Inferior parietal cortex (tissue), 1 donor: ENCODE measurements at regions not wholly inside any gene's neighbourhood (a gene's known extent, or its start where the extent isn't known, plus 50 kb on each side); places are given as distances from the start of the nearest gene placed in this dataset.

Experiments
- DNase-seq: peaks from one replicate; pipeline ENCODE4 v3.0.0-alpha.2; 2016; ENCODE audit errors: extremely low spot score

- no peak for DNase-seq
These were observed 144.3 kb upstream of the TNRC6C start for GRCh38 chr17:77814091-77814772.

DNA sequence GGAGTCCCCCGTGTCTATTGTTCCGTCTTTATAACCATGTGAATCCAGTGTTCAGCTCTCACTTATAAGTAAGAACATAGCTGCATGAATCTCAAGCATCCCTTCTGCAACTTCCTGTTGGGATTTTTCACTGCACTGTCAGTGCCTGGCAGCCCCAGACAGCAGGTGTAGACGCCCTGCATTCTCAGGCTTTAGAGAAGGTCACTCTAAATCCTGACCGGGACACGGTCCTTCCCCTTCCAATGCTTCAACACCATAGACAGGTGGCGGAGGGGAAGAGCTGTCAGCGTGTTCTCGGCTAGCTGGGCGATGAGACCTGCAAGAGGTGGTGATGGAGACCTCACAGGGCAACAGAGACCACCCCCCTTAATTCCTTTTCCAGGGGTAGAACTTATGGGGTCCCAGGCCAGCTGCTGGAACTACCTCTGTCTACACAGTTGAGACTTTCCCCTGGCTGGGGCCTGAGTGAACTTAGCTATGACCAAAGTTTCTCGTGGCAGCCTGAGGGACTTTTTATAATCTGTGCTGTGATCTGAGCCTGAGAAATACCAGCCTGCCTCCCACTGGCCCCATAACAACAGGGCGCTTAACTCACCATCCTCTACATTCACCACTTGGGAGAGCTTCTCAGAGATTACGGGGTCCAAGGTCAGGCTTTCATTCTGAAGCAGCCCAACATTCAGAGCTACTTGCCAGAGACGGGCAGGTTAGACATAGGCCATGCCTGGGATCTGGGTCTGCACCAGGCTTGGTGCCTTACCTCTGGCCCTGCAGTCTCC lies 143.2 kb upstream of the TNRC6C start:
- no peak for DNase-seq

DNA sequence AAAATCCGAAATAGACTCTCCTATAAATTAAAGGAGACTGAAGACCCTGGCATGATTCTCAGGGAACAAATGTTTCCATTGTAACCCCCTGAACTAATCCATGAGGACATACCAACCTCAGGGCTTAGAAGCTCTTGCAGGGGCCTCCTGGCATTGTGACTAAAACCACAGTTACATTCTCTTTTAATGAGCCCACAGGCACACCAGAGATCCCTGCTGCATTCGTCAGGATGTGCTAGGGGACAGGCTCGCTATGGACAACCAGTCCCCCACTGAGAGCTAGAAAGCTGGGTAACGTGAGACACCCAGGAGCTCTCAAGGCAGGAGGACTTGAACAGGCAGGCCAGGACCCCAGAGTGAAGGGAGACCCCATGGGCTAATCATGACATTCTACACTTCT lies 140.6 kb upstream of the TNRC6C start:
- no peak for DNase-seq

GRCh38 chr17:77819497-77819896 lies 139.0 kb upstream of the TNRC6C start:
- DNase-seq, result no peak

DNA sequence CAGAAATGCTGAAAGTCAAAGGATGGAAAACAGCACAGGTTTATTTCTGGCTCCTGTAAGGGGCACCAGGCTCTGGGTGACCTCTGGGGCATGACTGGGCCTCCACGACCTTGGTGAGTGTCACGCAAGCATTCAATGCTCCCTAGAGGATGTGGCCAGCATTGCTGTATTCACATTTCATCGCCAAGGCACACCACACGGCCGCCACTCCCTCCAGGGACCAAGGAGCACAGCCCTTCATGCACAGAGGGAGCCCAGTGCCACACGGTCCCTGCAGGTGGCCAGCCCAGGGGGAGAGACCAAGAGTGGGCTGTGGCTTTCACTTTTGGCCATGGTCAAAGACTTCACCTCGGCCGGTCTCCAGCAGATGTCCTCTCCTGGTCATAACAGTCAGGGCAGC lies 137.4 kb upstream of the TNRC6C start:
- no peak for DNase-seq

DNA sequence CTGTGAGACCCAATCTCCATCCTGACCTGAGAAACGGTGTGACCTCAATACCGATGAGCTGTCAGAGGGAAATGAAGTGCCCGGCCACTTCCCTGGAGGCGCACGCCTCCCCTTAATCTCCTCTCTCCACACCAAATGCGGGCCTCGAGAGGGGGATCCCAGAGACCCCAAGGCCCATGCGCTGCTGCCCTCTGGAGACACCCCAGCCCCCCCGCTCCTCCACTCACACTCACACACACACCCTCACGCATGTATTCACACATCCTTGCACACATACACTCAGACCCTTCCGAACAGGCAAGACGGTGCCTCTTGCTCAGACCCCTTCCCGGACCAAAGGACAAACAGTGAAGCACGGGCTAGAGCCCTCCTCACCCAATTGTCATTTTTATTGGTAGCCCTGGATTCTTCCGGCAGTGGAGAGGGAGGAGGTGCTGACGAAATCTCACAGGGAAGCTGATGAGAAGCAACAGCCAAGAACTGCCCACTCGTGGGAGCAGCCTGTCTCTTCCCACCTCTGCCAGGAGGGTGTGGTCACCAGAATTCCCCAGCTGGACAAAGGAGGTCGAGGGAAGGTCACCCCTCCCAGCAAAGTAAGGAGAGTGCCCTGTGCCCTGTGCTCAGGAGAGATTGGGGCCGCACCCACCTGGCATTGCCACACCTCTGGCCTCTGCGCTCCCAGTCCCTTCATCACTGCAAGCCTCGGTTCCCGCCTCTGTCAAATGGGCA lies 136.0 kb upstream of the TNRC6C start:
- no peak for DNase-seq

DNA sequence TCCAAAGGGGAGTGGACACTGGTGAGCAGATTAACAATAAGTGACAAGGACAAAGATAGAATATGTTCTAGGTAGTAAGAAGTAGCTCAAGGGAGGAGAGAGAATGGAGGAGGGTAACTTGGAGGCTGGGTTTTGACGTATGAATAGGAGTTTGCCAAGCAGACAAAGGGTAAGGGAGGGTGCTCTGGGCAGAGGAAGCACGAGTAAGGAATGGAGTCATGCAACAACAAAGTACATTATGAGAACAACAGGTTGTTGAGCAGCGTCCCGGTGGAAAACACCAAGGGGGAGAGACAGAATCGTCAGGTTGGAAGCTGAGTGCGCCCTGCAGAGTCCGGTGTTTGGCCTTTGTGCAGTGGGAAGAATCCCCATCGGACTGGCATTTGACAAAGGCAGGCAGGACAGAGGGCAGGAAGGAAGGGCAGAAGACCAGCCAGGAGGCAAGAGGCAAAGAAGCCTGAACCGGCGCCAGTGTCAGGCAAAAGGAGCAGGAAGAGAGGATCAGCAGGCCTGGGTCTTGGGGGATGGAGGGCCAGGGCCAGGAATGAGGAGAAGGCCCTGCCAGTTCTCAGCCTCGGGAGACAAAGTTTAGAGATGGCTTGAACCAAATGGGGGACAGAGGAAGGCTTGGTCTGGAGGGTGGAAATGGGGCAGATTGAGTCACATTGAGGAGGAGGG lies 134.3 kb upstream of the TNRC6C start:
- no peak for DNase-seq

DNA sequence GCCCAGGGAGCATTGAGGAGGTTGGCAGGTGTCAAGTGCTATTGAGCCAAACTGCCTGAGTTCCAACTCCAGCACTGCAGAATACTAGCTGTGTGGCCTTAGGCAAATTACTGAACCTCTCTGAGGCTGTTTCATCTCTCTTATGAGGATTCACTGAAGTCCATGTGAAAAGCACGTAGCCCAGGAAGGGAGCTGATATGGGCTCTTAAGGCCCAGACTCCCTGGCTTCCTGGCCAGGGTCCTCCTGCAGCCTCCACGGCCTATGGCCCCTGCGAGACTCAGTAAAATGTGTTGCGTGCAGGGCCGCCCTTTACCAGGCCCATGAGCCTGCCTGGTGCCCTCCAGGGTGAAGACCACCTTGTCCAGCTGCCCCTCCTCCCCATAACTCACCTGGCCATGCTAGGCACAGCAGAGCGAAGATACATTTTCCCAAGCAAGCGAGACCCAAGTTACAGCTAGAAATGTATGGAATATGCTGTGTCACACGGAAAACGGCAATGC lies 133.7 kb upstream of the TNRC6C start:
- DNase-seq, result no peak

GRCh38 chr17:77825621-77826020 lies 132.9 kb upstream of the TNRC6C start:
- no peak for DNase-seq

- no peak for DNase-seq
These were observed 132.2 kb upstream of the TNRC6C start for GRCh38 chr17:77826132-77826873.

DNA sequence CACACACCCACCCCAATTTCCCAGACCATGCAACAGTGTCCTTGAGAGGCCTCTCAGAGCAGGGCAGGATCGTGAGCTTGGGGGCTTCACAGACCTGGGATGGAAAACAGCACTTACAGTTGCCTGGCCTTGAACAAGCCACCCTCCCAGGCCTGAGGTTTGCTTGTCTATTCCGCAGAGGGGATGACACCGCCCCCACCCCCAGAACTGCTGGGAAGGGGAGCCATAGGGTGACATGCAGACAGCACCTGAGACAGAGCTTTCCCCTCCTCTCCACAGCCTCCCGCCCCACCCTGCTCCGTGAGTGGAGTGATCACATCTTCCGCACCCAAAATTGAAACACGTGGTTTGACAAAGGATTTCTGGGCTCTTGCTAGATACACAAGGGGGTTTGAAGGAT lies 131.5 kb upstream of the TNRC6C start:
- no peak for DNase-seq

DNA sequence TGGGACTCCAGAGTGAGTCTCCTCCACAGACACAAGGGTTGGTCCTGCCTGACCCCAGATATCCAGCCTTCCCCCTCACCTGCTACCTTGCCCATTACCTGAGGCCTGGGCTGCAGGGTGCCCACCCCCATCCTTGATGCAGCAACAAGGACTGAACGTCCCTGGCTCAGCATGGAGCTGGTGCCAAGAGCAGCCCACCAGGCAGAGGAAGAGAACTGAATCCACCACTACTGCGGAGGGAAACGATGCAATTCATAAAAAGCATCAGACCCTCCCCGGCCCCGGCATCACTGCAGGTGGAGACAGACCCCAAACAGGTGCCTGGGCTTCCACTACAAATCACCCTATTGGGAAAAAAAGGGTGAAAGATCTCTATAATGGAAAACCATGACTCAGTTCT lies 131.0 kb upstream of the TNRC6C start:
- DNase-seq, result no peak

DNA sequence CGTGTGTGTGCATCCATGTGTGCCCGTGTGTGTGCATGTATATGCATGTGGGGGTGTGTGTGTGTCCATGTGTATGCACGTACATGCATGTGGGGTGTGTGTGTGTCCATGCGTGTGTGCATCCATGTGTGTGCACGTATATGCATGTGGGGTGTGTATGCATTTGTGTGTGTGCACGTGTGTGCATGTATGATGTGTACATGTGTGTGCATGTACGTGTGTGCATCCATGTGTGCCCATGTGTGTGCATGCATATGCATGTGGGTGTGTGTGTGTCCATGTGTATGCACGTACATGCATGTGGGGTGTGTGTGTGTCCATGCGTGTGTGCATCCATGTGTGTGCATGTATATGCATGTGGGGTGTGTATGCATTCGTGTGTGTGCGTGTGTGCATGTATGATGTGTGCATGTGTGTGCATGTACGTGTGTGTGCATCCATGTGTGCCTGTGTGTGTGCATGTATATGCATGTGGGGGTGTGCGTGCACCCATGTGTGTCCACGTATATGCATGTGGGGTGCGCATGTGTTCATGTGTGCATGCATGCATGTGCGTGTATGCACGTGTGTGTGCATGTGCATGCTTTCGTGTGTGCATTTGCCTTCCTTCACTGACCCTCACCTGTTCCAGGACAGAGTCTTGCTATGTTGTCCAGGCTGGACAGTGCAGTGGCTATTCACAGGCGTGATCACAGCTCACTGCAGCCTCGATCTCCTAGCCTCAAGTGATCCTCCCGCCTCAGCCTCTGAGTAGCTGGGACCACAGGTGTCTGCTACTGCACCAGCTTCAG lies 129.6 kb upstream of the TNRC6C start:
- DNase-seq, result no peak

- peak; percentile 44 for DNase-seq
These were observed 128.4 kb upstream of the TNRC6C start for GRCh38 chr17:77829843-77830799.

DNA sequence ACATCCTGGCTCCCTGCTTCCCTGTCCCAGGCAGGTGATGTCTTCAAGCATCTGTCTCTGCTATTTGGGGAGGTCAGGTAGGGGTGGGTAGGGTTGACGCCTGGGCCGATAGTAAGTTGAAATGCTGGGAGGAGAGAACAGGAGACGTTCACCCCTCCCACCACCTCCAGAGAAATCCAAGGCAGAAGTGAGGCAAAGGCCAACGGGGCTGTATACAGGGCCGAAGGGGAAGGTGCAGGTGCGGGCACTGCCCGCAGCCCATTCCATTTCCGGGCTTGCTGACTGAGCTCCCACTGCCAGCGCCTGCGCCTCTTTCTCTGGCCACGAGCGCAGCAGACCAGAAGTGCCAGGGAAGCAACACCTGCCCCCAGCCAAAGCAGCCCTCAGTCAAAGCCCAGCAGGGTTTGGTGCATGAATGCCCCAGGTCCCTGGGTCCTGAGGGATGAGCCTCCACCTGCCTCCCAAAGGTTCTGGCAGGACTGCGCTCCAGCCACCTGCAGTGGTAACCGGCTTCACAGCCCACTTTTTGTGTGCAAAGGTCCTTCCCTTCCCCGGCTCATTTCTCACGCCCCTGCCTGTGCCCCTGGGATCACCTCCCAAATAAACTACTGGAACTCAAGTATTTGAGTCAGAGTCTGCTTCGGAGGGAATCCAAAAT lies 127.6 kb upstream of the TNRC6C start:
- DNase-seq, result no peak

DNA sequence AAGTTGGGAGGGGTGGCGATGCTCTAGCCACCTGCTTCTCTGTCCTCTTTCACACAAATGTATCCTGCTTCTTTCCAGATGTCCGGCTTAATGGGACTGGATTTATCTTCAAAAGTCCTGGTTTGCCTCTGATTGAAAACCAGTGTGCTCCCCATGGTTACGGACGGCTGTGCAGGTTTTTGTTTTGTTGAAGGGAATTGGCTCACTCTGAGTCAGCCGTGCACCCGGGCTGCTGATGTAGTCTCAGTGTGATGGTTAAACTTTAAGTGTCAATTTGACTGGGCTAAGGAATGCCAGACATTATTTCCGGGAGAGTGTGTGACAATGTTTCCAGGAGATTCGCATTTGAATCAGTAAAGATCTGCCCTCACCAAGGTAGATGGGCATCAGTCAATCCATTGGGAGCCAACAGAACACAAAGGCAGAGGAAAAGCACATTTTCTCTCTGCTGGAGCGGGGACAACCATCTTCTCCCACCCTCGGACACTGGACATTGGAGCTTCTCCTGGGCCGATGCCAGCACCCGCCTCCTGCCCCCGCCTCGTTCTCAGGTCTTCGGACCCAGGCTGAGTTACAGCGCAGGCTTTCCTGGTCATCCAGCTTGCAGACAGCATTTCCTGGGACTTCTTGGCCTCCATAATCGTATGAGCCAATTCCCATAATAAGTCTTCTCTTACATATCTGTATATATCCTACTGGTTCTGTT lies 126.9 kb upstream of the TNRC6C start:
- DNase-seq, result peak; percentile 35

GRCh38 chr17:77832180-77832560 lies 126.3 kb upstream of the TNRC6C start:
- no peak for DNase-seq

GRCh38 chr17:77833769-77834168 lies 124.7 kb upstream of the TNRC6C start:
- no peak for DNase-seq
